CD14-positive monocyte (primary cell): ENCODE measurements at regions not wholly inside any gene's neighbourhood (a gene's known extent, or its start where the extent isn't known, plus 50 kb on each side); places are given as distances from the start of the nearest gene placed in this dataset.

Source experiments
- DNase-seq, 3 donors: peaks; one replicate each; pipeline ENCODE4 v3.0.0-alpha.2; 2011 to 2022
- H2AFZ ChIP-seq: 2 replicates; pipeline ENCODE4 v1.6.0; 2012; ENCODE audit warnings: mild to moderate bottlenecking, low read depth, low read length, inconsistent platforms; ENCODE audit not compliant: insufficient read depth, poor library complexity, severe bottlenecking
- H3K27ac ChIP-seq, 2 donors: 1 replicate in 1 of 2; 2 replicates in 1 of 2; pipeline ENCODE4 v1.5.1; 2012 to 2013; ENCODE audit warnings: low read length in 2 of 2, control low read depth in 1 of 2, inconsistent platforms in 1 of 2, low read depth in 1 of 2, mild to moderate bottlenecking in 1 of 2
- H3K27me3 ChIP-seq, 2 donors: one replicate each; pipeline versions ENCODE4 v1.6.0 to v1.6.1; 2011 to 2013; ENCODE audit warnings: low read length in 2 of 2; ENCODE audit not compliant: control insufficient read depth in 2 of 2, insufficient read depth in 2 of 2
- H3K36me3 ChIP-seq, 2 donors: replicated peaks in 1 of 2; 1 replicate in 1 of 2; 2 replicates in 1 of 2; pipeline versions ENCODE4 v1.5.1 to v1.6.1; 2012 to 2013; ENCODE audit warnings: low read length in 2 of 2, control low read depth in 1 of 2, inconsistent platforms in 1 of 2, mild to moderate bottlenecking in 1 of 2; ENCODE audit not compliant: insufficient read depth in 2 of 2, control insufficient read depth in 1 of 2
- H3K4me1 ChIP-seq, 2 donors: 1 replicate in 1 of 2; 2 replicates in 1 of 2; pipeline versions ENCODE4 v1.5.1 to v1.6.1; 2012 to 2013; ENCODE audit warnings: low read length in 2 of 2, control low read depth in 1 of 2, inconsistent platforms in 1 of 2, mild to moderate bottlenecking in 1 of 2, moderate library complexity in 1 of 2; ENCODE audit not compliant: insufficient read depth in 2 of 2, control insufficient read depth in 1 of 2
- H3K4me2 ChIP-seq: replicated peaks from 2 replicates; pipeline ENCODE3; 2012; ENCODE audit warnings: low read length, moderate library complexity, mild to moderate bottlenecking; ENCODE audit not compliant: poor library complexity, severe bottlenecking; ENCODE audit errors: extremely low read depth
- H3K4me3 ChIP-seq, 3 experiments: fragments of 200-600 bp in 1 of 3; sonication (generic) in 1 of 3; replicated peaks in 1 of 3; 1 replicate in 2 of 3; 2 replicates in 1 of 3; pipeline ENCODE4 v1.5.1; 2011 to 2013; ENCODE audit warnings: low read length in 3 of 3, mild to moderate bottlenecking in 3 of 3, control low read depth in 2 of 3, low read depth in 2 of 3, inconsistent platforms in 1 of 3, moderate library complexity in 1 of 3
- H3K79me2 ChIP-seq: 2 replicates; pipeline ENCODE4 v1.6.0; 2012; ENCODE audit warnings: mild to moderate bottlenecking, control low read depth, inconsistent platforms, low read length, moderate library complexity; ENCODE audit not compliant: insufficient read depth
- H3K9ac ChIP-seq: 2 replicates; pipeline ENCODE4 v1.6.0; 2017; ENCODE audit warnings: low read length, mild to moderate bottlenecking; ENCODE audit not compliant: insufficient read depth, poor library complexity, severe bottlenecking
- H3K9me3 ChIP-seq, 2 donors: replicated peaks in 1 of 2; 1 replicate in 1 of 2; 2 replicates in 1 of 2; pipeline versions ENCODE4 v1.5.1 to v1.6.1; 2012 to 2013; ENCODE audit warnings: low read length in 2 of 2, control low read depth in 1 of 2; ENCODE audit not compliant: control insufficient read depth in 1 of 2, insufficient read depth in 1 of 2
- H4K20me1 ChIP-seq: 2 replicates; pipeline ENCODE4 v1.6.0; 2012; ENCODE audit warnings: mild to moderate bottlenecking, low read length, control low read depth, moderate library complexity; ENCODE audit not compliant: insufficient read depth
- H3K27ac Mint-ChIP-seq, 7 donors: one replicate each; pipeline ENCODE4 v1.8.0; 2020; ENCODE audit warnings: mild to moderate bottlenecking in 7 of 7, mixed read lengths in 7 of 7, moderate library complexity in 6 of 7, inconsistent platforms in 2 of 7
- H3K27me3 Mint-ChIP-seq, 3 donors: one replicate each; pipeline ENCODE4 v1.8.0; 2021 to 2022; ENCODE audit warnings: low read depth in 3 of 3, mild to moderate bottlenecking in 3 of 3, mixed read lengths in 3 of 3, moderate library complexity in 3 of 3, inconsistent platforms in 1 of 3
- H3K36me3 Mint-ChIP-seq, 2 donors: one replicate each; pipeline ENCODE4 v1.8.0; 2020; ENCODE audit warnings: mixed read lengths in 2 of 2, inconsistent platforms in 1 of 2, mild to moderate bottlenecking in 1 of 2
- H3K4me1 Mint-ChIP-seq: one replicate; pipeline ENCODE4 v1.8.0; 2020; ENCODE audit warnings: mild to moderate bottlenecking, mixed read lengths
- H3K4me3 Mint-ChIP-seq, 2 donors: one replicate each; pipeline ENCODE4 v1.8.0; 2020; ENCODE audit warnings: mild to moderate bottlenecking in 2 of 2, mixed read lengths in 2 of 2, moderate library complexity in 1 of 2
- H3K9me3 Mint-ChIP-seq, 7 donors: one replicate each; pipeline ENCODE4 v1.8.0; 2020 to 2022; ENCODE audit warnings: mixed read lengths in 7 of 7, mild to moderate bottlenecking in 6 of 7, moderate library complexity in 6 of 7, inconsistent platforms in 2 of 7
- CTCF ChIP-seq: fragments of 200-600 bp; IDR thresholded peaks from one replicate; pipeline ENCODE4 v1.8.0; 2022; ENCODE audit warnings: antibody characterized with exemption, mild to moderate bottlenecking
- WGBS: methylation state at CpG from one replicate; pipeline ENCODE4 v1.1.5; 2013; ENCODE audit warnings: missing lambda C conversion rate; ENCODE audit not compliant: insufficient coverage; 5-methylcytosine and 5-hydroxymethylcytosine counted together
- intact Hi-C, 2 donors: fragments of 100-400 bp; cut with micrococcal nuclease; formaldehyde crosslinking; loops; one replicate each; pipeline versions ENCODE4 v1.15.0 to v1.15.1; 2023

DNA sequence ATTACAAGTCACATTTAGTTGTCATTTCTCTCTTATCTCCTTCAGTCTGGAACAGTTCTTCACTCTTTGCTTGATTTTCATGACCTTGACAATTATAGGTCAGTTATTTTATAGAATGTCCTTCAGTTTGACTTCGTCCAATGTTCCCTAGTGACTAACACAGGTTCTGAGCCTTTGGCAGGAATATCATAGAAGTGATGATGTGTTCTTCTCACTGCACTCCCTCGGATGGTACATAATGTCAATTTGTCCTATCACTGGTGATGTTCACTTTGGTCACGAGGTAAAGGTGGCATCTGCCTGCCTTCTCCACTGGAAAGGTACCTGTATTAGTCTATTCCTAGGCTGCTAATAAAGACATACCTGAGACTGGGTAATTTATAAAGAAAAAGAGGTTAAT lies 126.0 kb upstream of the PTPN3 start:
- Mint-ChIP-seq H3K4me1 (no peaks in the 10 kb centered on the region), H3K36me3 (no peaks in the 10 kb centered on the region), H3K27me3 (peaks cover 0 to 9% (median 6%) of the 10 kb centered on the region in 3 donors), H3K4me3 (no peak overlapping the region), H3K27ac (no peak overlapping the region), H3K9me3 (peaks cover 0 to 6% (median 0%) of the 10 kb centered on the region in 7 donors)
- WGBS = no CpG with 5 or more reads among the region's 3 CpGs
- H3K36me3 ChIP-seq = no peaks in the 10 kb centered on the region
- H4K20me1 ChIP-seq = no peaks in the 10 kb centered on the region
- no peak overlapping the region for H3K27ac ChIP-seq
- H3K4me3 ChIP-seq = no peak overlapping the region
- intact Hi-C loops = no loop called here
- no peak overlapping the region for H2AFZ ChIP-seq
- DNase-seq = no peak
- no peaks in the 10 kb centered on the region for H3K27me3 ChIP-seq
- no peaks in the 10 kb centered on the region for H3K79me2 ChIP-seq
- H3K4me1 ChIP-seq = no peaks in the 10 kb centered on the region
- H3K4me2 ChIP-seq = no peak overlapping the region
- no peak for TF ChIP-seq CTCF
- no peak overlapping the region for H3K9ac ChIP-seq
- no peaks in the 10 kb centered on the region for H3K9me3 ChIP-seq

DNA sequence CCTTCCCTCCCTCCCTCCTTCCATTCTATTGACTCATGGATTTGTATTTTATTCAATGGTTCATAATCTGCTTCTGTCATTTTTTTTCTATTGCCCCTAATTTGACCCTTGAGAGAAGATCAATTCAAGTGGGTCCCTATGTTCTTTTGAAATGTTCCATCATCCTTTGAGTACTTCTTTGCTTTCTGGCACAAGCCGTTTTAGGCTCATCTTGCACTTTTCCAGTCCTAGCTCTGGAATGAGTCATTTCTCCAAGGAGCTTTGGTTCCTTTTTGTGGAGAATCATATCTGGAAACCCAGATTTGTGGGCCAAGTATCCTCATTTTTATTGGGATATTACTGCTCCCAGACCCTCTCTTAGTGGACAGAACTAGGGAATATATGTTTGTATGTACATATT lies 126.8 kb upstream of the PTPN3 start:
- Mint-ChIP-seq H3K27me3 (peaks cover 0 to 9% (median 6%) of the 10 kb centered on the region in 3 donors), H3K9me3 (peaks cover 0 to 6% (median 0%) of the 10 kb centered on the region in 7 donors), H3K4me1 (no peaks in the 10 kb centered on the region), H3K27ac (no peak overlapping the region), H3K36me3 (no peaks in the 10 kb centered on the region), H3K4me3 (no peak overlapping the region)
- Histone ChIP-seq H3K27me3 (no peaks in the 10 kb centered on the region), H2AFZ (no peak overlapping the region), H3K36me3 (no peaks in the 10 kb centered on the region), H4K20me1 (no peaks in the 10 kb centered on the region), H3K79me2 (no peaks in the 10 kb centered on the region), H3K27ac (no peak overlapping the region), H3K4me1 (no peaks in the 10 kb centered on the region), H3K4me2 (no peak overlapping the region), H3K9me3 (no peaks in the 10 kb centered on the region), H3K9ac (no peak overlapping the region), H3K4me3 (no peak overlapping the region)
- TF ChIP-seq CTCF = no peak
- no CpG with 5 or more reads among the region's 1 CpG for WGBS
- intact Hi-C loops = no loop called here
- DNase-seq = no peak
